ENCODE measurements at regions not wholly inside any gene's neighbourhood (a gene's known extent, or its start where the extent isn't known, plus 50 kb on each side); places are given as distances from the start of the nearest gene placed in this dataset.

DNA sequence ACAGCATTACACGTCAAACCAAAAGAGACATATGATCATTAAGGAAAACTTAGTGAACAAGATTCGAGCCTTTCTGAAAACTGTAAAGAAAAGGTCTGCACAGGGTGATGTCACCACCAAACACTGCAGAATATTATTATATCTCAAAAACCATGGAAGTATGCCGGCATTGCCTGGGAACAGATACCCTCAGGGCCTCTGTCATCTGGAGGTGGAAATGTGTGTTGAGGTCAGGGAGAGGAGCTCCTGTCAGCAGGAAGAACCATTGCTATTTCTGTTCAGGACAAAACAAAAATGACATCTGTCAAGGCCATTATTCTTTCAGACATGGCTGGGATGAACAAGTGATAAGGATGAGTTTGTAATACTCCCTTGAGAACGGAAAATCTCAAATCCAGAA lies 365.9 kb upstream of the TRIB2 start:
- Mint-ChIP-seq H3K27me3 (ENCODE audit: low read depth) (peaks cover 27% of the 10 kb centered on the region), H3K9me3 (peaks cover 7% of the 10 kb centered on the region), H3K4me1 (ENCODE audit: low read depth) (no peaks in the 10 kb centered on the region), H3K4me3 (ENCODE audit: low read depth) (no peak overlapping the region), H3K27ac (no peak overlapping the region), H3K36me3 (ENCODE audit: low read depth) (no peaks in the 10 kb centered on the region)
- intact Hi-C loops (cut with micrococcal nuclease) = no loop called here
- no peak for DNase-seq (ENCODE audit: low spot score)

DNA sequence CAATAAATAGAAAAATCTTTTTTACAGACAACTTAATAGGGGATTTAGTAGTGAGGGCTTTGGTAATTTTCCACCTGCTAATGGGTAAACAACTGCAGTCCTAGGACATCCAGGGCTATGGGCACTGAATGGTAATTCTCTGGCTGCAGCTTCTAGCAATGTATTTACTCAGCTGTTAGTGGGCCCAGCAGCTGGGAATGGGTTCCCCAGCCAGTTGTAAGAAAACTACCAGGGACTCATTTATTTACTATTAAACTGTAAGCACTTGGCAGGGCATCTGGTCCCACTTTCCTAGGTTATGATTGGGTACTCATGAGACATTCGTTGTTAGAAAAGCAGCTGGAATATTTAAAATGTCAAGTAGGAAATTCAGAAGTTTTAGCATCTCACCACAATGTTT lies 363.8 kb upstream of the TRIB2 start:
- no peak for DNase-seq (ENCODE audit: low spot score)
- no peak overlapping the region for H3K4me3 Mint-ChIP-seq (ENCODE audit: low read depth)
- intact Hi-C loops (cut with micrococcal nuclease) = no loop called here

DNA sequence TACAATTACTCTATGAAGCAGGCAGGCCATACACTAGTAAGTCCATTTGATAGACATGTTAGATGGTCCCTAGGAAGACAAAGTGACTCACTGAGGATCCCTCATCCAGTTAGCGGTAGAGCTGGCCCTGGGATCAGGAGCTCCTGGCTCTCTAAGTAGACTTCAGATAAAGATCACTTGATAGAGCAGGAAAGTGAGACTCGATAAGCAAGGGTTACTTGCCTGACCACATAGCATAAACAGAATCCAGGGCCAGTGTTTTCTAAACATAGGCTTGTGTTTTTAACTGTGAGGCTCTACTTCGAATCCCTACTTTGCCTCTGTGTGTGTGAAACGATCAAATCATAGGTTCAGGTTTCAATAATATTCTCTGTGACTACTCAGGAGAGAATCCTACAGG lies 355.2 kb upstream of the TRIB2 start:
- Mint-ChIP-seq H3K27ac (no peak overlapping the region), H3K4me3 (ENCODE audit: low read depth) (no peak overlapping the region), H3K36me3 (ENCODE audit: low read depth) (no peaks in the 10 kb centered on the region), H3K4me1 (ENCODE audit: low read depth) (no peaks in the 10 kb centered on the region), H3K9me3 (peaks cover 10% of the 10 kb centered on the region), H3K27me3 (ENCODE audit: low read depth) (peaks cover 4% of the 10 kb centered on the region)
- intact Hi-C loops (cut with micrococcal nuclease) = no loop called here
- no peak for DNase-seq (ENCODE audit: low spot score)

More for the DNA sequence above, 363.8 kb upstream of the TRIB2 start:
- no peaks in the 10 kb centered on the region for H3K36me3 Mint-ChIP-seq (ENCODE audit: low read depth)
- H3K9me3 Mint-ChIP-seq = peaks cover 11% of the 10 kb centered on the region
- no peak overlapping the region for H3K27ac Mint-ChIP-seq
- peaks cover 35% of the 10 kb centered on the region for H3K27me3 Mint-ChIP-seq (ENCODE audit: low read depth)
- H3K4me1 Mint-ChIP-seq (ENCODE audit: low read depth) = no peaks in the 10 kb centered on the region

DNA sequence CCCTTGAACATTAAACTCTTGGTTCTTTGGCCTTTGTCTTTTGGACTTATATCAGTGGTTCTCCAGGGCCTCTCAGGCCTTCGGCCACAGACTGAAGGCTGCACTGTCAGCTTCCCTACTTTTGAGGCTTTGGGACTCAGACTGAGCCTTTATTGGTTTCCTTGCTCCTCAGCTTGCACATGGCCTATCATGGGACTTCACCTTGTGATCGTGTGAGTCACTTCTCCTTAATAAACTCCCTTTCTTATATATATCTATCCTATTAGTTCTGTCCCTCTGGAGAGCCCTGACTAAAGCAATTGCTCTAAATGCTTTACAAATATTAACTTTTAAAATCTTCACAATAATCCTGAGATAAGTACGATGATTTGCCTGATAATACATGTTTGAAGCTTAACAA lies 353.6 kb upstream of the TRIB2 start:
- Mint-ChIP-seq H3K27me3 (ENCODE audit: low read depth) (peaks cover 7% of the 10 kb centered on the region), H3K9me3 (peaks cover 12% of the 10 kb centered on the region), H3K36me3 (ENCODE audit: low read depth) (no peaks in the 10 kb centered on the region), H3K4me3 (ENCODE audit: low read depth) (no peak overlapping the region), H3K27ac (no peak overlapping the region), H3K4me1 (ENCODE audit: low read depth) (no peaks in the 10 kb centered on the region)
- DNase-seq (ENCODE audit: low spot score) = no peak
- intact Hi-C loops (cut with micrococcal nuclease) = no loop called here

DNA sequence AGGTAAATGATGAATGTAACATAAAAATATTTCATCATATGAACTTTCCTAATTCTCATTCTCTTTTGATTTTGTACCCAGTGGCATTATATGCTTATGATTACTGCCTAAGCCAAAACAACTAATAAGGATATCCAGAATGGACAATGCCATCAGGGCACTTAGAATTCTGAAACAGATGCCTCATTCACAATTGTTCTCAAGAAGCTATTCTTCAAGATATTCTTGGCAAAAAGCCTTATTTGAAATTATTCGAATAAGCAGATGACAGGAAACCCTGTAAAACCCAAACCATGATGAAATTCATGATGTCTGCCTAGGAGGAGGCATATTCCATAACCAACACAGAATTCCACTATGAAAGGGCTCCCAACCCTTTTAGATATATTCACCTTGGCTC lies 353.2 kb upstream of the TRIB2 start:
- Mint-ChIP-seq H3K4me3 (ENCODE audit: low read depth) (no peak overlapping the region), H3K4me1 (ENCODE audit: low read depth) (no peaks in the 10 kb centered on the region), H3K27me3 (ENCODE audit: low read depth) (peaks cover 8% of the 10 kb centered on the region), H3K9me3 (peaks cover 12% of the 10 kb centered on the region), H3K27ac (no peak overlapping the region), H3K36me3 (ENCODE audit: low read depth) (no peaks in the 10 kb centered on the region)
- DNase-seq (ENCODE audit: low spot score) = no peak
- intact Hi-C loops (cut with micrococcal nuclease) = no loop called here

DNA sequence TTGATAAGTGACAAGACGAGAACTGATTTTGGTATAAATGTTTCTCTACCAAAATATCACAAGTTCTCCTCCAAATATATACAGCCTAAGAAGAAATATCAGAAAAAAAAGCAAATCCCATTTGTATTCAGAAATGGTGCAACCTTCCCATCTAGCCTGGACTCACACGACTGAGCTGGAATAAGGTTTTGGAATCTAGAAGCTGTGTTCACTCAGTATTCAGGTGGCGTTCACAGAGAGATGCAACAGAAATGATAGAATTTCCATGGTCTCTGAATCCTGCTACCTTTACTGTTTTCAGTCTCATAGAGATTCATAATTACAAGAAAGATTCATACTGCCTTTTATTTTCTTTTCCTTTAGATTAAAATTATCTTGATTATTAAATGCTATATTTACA lies 347.2 kb upstream of the TRIB2 start:
- H3K9me3 Mint-ChIP-seq = peaks cover 10% of the 10 kb centered on the region
- DNase-seq (ENCODE audit: low spot score) = no peak
- peaks cover 13% of the 10 kb centered on the region for H3K4me1 Mint-ChIP-seq (ENCODE audit: low read depth)
- H3K27ac Mint-ChIP-seq = no peak overlapping the region
- H3K27me3 Mint-ChIP-seq (ENCODE audit: low read depth) = peaks cover 20% of the 10 kb centered on the region
- intact Hi-C loops (cut with micrococcal nuclease) = no loop called here
- H3K36me3 Mint-ChIP-seq (ENCODE audit: low read depth) = no peaks in the 10 kb centered on the region
- H3K4me3 Mint-ChIP-seq (ENCODE audit: low read depth) = no peak overlapping the region

DNA sequence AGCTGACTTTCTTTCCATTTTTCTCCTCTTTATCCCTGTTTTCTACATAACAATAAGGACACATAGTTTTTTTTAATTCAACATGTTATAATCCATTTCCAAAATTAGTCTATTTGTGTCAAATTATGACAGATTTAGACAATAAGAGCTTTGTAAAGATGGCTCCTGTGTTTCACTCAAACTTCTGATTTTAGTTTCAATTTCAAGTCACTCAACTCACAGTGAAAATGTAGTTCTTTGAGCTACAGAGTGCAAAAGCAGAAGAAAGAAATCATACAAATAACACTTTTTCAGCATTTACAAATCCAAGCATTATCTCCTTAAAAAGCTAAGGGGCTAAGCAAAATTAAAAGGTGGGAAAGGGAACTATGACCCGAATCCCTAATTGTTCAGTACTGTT lies 340.7 kb upstream of the TRIB2 start:
- no peak for DNase-seq (ENCODE audit: low spot score)
- no peak overlapping the region for H3K4me3 Mint-ChIP-seq (ENCODE audit: low read depth)
- no peaks in the 10 kb centered on the region for H3K36me3 Mint-ChIP-seq (ENCODE audit: low read depth)
- peaks cover 7% of the 10 kb centered on the region for H3K27me3 Mint-ChIP-seq (ENCODE audit: low read depth)
- H3K27ac Mint-ChIP-seq = no peak overlapping the region
- intact Hi-C loops (cut with micrococcal nuclease) = no loop called here
- no peaks in the 10 kb centered on the region for H3K9me3 Mint-ChIP-seq
- peaks cover 20% of the 10 kb centered on the region for H3K4me1 Mint-ChIP-seq (ENCODE audit: low read depth)

DNA sequence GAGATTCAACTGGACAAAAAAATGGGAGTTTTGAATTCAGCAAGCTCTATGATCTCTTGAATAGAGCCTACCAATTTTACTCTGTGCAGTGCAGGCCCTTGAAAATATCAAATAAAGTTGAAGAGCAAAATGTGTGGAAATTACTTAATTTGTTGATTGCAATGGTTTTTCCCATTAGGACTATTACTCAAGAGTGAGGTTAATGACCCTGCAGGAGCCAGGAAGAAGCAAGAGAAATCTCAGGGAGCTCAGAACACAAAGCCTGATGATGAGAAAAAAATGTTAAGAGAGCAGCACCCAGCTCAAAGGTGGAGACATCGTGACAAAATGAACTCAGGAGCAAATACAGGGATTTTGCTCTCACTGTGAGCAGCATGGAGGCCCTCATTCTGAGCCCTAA lies 337.6 kb upstream of the TRIB2 start:
- Mint-ChIP-seq H3K4me1 (ENCODE audit: low read depth) (peaks cover 6% of the 10 kb centered on the region), H3K27ac (no peak overlapping the region), H3K36me3 (ENCODE audit: low read depth) (no peaks in the 10 kb centered on the region), H3K9me3 (no peaks in the 10 kb centered on the region), H3K4me3 (ENCODE audit: low read depth) (no peak overlapping the region), H3K27me3 (ENCODE audit: low read depth) (peaks cover 8% of the 10 kb centered on the region)
- no peak for DNase-seq (ENCODE audit: low spot score)
- intact Hi-C loops (cut with micrococcal nuclease) = no loop called here

DNA sequence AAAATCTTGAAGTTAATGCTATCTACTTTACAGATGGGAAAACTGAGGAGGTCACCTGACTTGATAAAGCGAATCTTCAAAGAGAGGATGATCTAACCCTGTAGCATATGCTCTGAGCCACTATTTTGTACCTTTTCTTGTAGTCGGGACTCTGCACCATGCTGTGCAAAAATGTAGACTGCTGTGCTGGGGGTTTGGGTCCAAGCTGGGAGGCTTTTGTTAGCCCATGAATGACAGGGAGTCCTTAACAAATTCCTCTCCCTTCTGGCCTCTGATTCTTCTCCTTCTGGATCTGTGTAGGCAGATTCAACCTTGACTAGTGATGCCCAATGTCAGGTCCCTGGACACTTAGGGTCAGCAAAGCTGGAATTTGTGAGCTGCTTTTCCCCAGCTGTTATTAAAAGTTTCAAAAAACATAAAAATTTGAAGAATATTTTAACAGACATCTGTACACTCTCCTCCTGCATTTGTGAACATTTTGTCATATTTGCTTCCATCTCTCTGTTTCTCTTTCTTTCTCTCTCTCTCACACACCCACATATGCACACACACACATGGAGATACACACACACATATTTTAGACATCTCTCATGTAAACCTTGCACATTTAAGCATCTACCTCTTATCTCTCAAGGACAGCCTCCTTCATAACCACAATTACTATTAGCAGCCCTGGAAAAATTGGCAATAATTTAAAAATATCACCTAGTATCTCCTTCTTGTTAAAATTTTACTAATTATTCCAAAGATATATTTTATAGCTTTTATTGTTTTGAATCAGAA lies 335.0 kb upstream of the TRIB2 start:
- intact Hi-C loops (cut with micrococcal nuclease) = no loop called here
- no peak for DNase-seq (ENCODE audit: low spot score)
- H3K27me3 Mint-ChIP-seq (ENCODE audit: low read depth) = peaks cover 6% of the 10 kb centered on the region
- H3K9me3 Mint-ChIP-seq = no peaks in the 10 kb centered on the region
- H3K36me3 Mint-ChIP-seq (ENCODE audit: low read depth) = no peaks in the 10 kb centered on the region
- no peaks in the 10 kb centered on the region for H3K4me1 Mint-ChIP-seq (ENCODE audit: low read depth)
- H3K4me3 Mint-ChIP-seq (ENCODE audit: low read depth) = no peak overlapping the region
- no peak overlapping the region for H3K27ac Mint-ChIP-seq

DNA sequence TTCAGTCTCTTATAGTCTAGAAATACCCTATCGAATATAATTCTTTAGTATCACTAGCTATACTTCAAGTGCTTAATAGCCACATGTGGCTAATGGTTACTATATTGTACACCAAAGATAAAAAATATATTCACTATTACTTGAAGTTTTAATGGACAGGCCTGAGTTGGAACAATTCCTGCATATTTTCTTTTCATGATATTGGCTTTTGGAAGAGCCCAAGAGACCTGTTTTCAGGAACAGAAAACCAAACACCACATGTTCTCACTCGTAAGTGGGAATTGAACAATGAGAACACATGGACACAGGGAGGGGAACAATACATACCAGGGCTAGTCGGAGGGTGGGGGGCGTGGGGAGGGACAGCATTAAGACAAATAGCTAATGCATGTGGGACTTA lies 334.4 kb upstream of the TRIB2 start:
- no peaks in the 10 kb centered on the region for H3K9me3 Mint-ChIP-seq
- intact Hi-C loops (cut with micrococcal nuclease) = no loop called here
- H3K27ac Mint-ChIP-seq = no peak overlapping the region
- no peak for DNase-seq (ENCODE audit: low spot score)
- H3K27me3 Mint-ChIP-seq (ENCODE audit: low read depth) = peaks cover 10% of the 10 kb centered on the region
- no peaks in the 10 kb centered on the region for H3K36me3 Mint-ChIP-seq (ENCODE audit: low read depth)
- no peak overlapping the region for H3K4me3 Mint-ChIP-seq (ENCODE audit: low read depth)
- H3K4me1 Mint-ChIP-seq (ENCODE audit: low read depth) = no peaks in the 10 kb centered on the region

DNA sequence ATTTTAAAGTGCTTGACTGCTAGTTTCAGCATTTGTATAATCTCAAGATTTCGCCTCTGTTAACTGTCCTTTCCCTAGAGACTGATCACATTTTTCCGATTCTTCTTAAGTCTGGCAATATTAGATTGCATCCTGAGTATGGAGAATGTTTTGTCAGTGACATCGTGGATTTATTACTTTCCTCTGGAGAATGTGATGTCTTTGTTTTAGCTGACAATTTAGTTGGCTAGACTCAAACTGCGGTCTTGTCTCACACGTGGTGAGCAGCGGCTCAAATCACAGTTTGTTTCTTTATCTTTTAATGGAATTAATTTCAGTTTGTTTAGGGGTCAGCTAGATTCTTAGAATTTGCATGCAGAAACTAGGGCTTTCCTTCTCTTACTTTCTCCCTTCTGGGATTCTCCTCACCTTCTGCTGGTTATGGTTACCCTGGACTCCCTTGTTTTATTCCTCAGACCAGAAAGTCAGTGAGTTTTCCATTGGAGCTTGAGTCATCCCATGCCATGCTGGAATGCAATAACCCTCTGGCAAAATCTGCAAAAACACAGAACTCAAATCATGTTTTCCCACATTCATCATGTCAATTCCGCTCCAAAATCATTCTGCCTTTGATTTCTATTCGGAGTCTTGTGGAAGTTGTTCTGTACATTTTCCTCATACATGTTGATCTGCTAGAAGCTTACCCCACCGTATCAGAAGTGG lies 327.2 kb upstream of the TRIB2 start:
- H3K4me3 Mint-ChIP-seq (ENCODE audit: low read depth) = no peak overlapping the region
- no peak overlapping the region for H3K27ac Mint-ChIP-seq
- no peak for DNase-seq (ENCODE audit: low spot score)
- H3K9me3 Mint-ChIP-seq = no peaks in the 10 kb centered on the region
- H3K4me1 Mint-ChIP-seq (ENCODE audit: low read depth) = no peaks in the 10 kb centered on the region
- no peaks in the 10 kb centered on the region for H3K36me3 Mint-ChIP-seq (ENCODE audit: low read depth)
- intact Hi-C loops (cut with micrococcal nuclease) = no loop called here
- H3K27me3 Mint-ChIP-seq (ENCODE audit: low read depth) = peaks cover 23% of the 10 kb centered on the region

DNA sequence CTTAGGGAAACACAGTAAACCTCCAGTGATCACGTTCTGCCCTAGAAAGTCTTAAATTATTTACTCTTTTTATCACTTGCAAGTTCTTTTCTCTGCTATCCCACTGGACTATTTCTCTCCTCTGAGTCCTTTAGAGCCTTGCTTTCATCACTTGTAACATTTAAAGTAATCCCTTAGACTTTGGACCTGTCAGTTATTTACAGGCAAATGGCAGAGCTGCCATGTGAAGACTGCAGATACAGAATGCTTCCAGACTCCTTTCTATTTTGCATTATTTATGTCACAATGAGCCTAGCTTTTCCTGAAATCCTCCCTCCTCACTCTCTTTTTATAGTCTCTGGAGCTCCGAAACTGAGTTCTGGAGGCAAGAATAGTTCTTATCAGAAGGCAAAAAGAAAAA lies 325.6 kb upstream of the TRIB2 start:
- Mint-ChIP-seq H3K36me3 (ENCODE audit: low read depth) (no peaks in the 10 kb centered on the region), H3K27me3 (ENCODE audit: low read depth) (peaks cover 25% of the 10 kb centered on the region), H3K9me3 (no peaks in the 10 kb centered on the region), H3K4me3 (ENCODE audit: low read depth) (no peak overlapping the region), H3K27ac (no peak overlapping the region), H3K4me1 (ENCODE audit: low read depth) (peaks cover 5% of the 10 kb centered on the region)
- DNase-seq (ENCODE audit: low spot score) = no peak
- intact Hi-C loops (cut with micrococcal nuclease) = no loop called here

DNA sequence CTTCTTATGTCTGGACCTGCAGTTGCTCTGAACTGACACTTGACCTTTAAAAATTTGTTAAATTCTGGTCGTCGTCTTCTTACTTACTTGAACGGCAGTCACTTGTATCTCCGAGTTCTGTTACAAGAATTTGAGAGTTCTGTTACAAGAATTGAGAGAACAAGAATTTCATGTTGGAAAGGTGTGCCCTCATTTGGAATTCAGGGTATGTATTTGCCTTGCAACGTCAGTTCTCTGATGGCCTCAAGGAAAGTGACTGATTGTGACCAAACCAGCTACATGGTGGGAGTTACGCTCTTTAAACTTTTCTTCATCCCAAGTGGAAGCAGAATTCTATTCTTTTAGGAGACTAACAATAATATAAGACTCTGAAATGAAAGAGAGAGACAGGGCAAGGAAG lies 320.0 kb upstream of the TRIB2 start:
- H3K9me3 Mint-ChIP-seq = peaks cover under 1% of the 10 kb centered on the region
- no peak for DNase-seq (ENCODE audit: low spot score)
- H3K36me3 Mint-ChIP-seq (ENCODE audit: low read depth) = no peaks in the 10 kb centered on the region
- intact Hi-C loops (cut with micrococcal nuclease) = no loop called here
- H3K4me1 Mint-ChIP-seq (ENCODE audit: low read depth) = peaks cover 5% of the 10 kb centered on the region
- no peak overlapping the region for H3K27ac Mint-ChIP-seq
- H3K27me3 Mint-ChIP-seq (ENCODE audit: low read depth) = peaks cover 22% of the 10 kb centered on the region
- H3K4me3 Mint-ChIP-seq (ENCODE audit: low read depth) = no peak overlapping the region

Measured in activated T-helper 2 cell treated with anti-CD3 and anti-CD28 coated beads, Interferon-gamma antibody, Interleukin-2, Interleukin-4, amounts not matched to agents 10 μg/mL and 5 μg/mL and 100 μg/mL, durations not matched to agents 14 hours and 24 hours and 36 hours (primary cell).